ENCODE measurements at regions not wholly inside any gene's neighbourhood (a gene's known extent, or its start where the extent isn't known, plus 50 kb on each side); places are given as distances from the start of the nearest gene placed in this dataset.
A peak's percentile ranks its signal among the peaks of the same experiment; 100 is the strongest.

GRCh38 chr3:10555263-10555662 is 49.9 kb upstream of the ATP2B2 start:
- no peak for DNase-seq

- DNase-seq: no peak
These were observed 50.9 kb upstream of the ATP2B2 start for GRCh38 chr3:10556312-10556711.

GRCh38 chr3:10557250-10557649 is 51.9 kb upstream of the ATP2B2 start:
- no peak for DNase-seq

GRCh38 chr3:10557781-10558373 is 52.5 kb upstream of the ATP2B2 start:
- no peak for DNase-seq

- no peak for DNase-seq
These were observed 53.4 kb upstream of the ATP2B2 start for GRCh38 chr3:10558736-10559135.

- no peak for DNase-seq
These were observed 54.9 kb upstream of the ATP2B2 start for GRCh38 chr3:10560060-10560861.

GRCh38 chr3:10561162-10561945 is 56.0 kb upstream of the ATP2B2 start:
- no peak for DNase-seq

GRCh38 chr3:10561946-10562560 is 56.7 kb upstream of the ATP2B2 start:
- DNase-seq: no peak

- DNase-seq: no peak
These were observed 58.0 kb upstream of the ATP2B2 start for GRCh38 chr3:10563396-10563795.

- no peak for DNase-seq
These were observed 60.4 kb upstream of the ATP2B2 start for GRCh38 chr3:10565814-10566213.

- DNase-seq: no peak
These were observed 61.1 kb upstream of the ATP2B2 start for GRCh38 chr3:10566451-10566850.

GRCh38 chr3:10568549-10568948 is 63.2 kb upstream of the ATP2B2 start:
- no peak for DNase-seq

GRCh38 chr3:10570196-10570946 is 65.0 kb upstream of the ATP2B2 start:
- DNase-seq: peak; percentile 70

GRCh38 chr3:10574101-10574620 is 68.8 kb upstream of the ATP2B2 start:
- no peak for DNase-seq

- DNase-seq: no peak
These were observed 70.3 kb upstream of the ATP2B2 start for GRCh38 chr3:10575601-10576160.

- peak; percentile 47 for DNase-seq
These were observed 72.1 kb upstream of the ATP2B2 start for GRCh38 chr3:10577486-10577885.

- DNase-seq: no peak
These were observed 75.0 kb upstream of the ATP2B2 start for GRCh38 chr3:10580426-10580825.

GRCh38 chr3:10581251-10581650 is 75.9 kb upstream of the ATP2B2 start:
- peak; percentile 31 for DNase-seq

GRCh38 chr3:10581716-10582115 is 76.3 kb upstream of the ATP2B2 start:
- no peak for DNase-seq

- DNase-seq: no peak
These were observed 77.3 kb upstream of the ATP2B2 start for GRCh38 chr3:10582733-10583132.

- no peak for DNase-seq
These were observed 78.7 kb upstream of the ATP2B2 start for GRCh38 chr3:10583798-10584708.

Measured in midbrain (tissue), 1 donor.